H1 (cell line): ENCODE measurements at regions not wholly inside any gene's neighbourhood (a gene's known extent, or its start where the extent isn't known, plus 50 kb on each side); places are given as distances from the start of the nearest gene placed in this dataset.

Experiments used
- CTCF ChIA-PET: fragments of 300-600 bp; sonication (Branson Sonifier 250); formaldehyde crosslinking; loops from one replicate; lab custom pipeline; 2021; ENCODE audit not compliant: partially characterized antibody; lab: Charles Lee
- POLR2A ChIA-PET: fragments of 300-600 bp; sonication (Branson Sonifier 250); formaldehyde crosslinking; loops from one replicate; lab custom pipeline; 2021; ENCODE audit warnings: inconsistent platforms; ENCODE audit not compliant: partially characterized antibody; lab: Charles Lee
- DNase-seq, 2 experiments: peaks; one replicate each; pipeline versions ENCODE4 v3.0.0 to v3.0.0-alpha.2; 2010 to 2022; ENCODE audit warnings: low spot score in 2 of 2, low read depth in 1 of 2, mixed read lengths in 1 of 2
- FAIRE-seq: peaks from 2 replicates; lab custom pipeline; 2011; peaks lifted over from hg19 to GRCh38; lab: Jason Lieb, UNC
- H2AFZ ChIP-seq: 2 replicates; pipeline ENCODE4 v1.8.1; 2012; ENCODE audit warnings: low read length, inconsistent platforms
- H2AK5ac ChIP-seq: 2 replicates; pipeline ENCODE4 v1.6.1; 2013; ENCODE audit warnings: low read depth, low read length
- H2BK120ac ChIP-seq: replicated peaks from 2 replicates; pipeline ENCODE3; 2013; ENCODE audit warnings: low read depth, low read length, inconsistent platforms
- H2BK12ac ChIP-seq: 2 replicates; pipeline ENCODE4 v1.6.1; 2013; ENCODE audit warnings: low read depth, low read length
- H2BK15ac ChIP-seq: 2 replicates; pipeline ENCODE4 v1.6.1; 2013; ENCODE audit warnings: low read length
- H2BK20ac ChIP-seq: 2 replicates; pipeline ENCODE4 v1.6.1; 2013; ENCODE audit warnings: low read length
- H2BK5ac ChIP-seq: 2 replicates; pipeline ENCODE4 v1.6.1; 2013; ENCODE audit warnings: low read depth, low read length
- H3K14ac ChIP-seq: 2 replicates; pipeline ENCODE4 v1.6.1; 2013; ENCODE audit warnings: inconsistent platforms; ENCODE audit not compliant: insufficient read length
- H3K18ac ChIP-seq: 2 replicates; pipeline ENCODE4 v1.6.1; 2013; ENCODE audit warnings: low read length; ENCODE audit errors: extremely low read depth
- H3K23ac ChIP-seq: 2 replicates; pipeline ENCODE4 v1.6.1; 2013; ENCODE audit warnings: inconsistent platforms; ENCODE audit not compliant: insufficient read length
- H3K23me2 ChIP-seq: 2 replicates; pipeline ENCODE4 v1.6.1; 2013; ENCODE audit warnings: low read depth, low read length
- H3K27ac ChIP-seq: 2 replicates; pipeline ENCODE4 v1.6.1; 2011; ENCODE audit warnings: low read depth, low read length, inconsistent platforms
- H3K27me3 ChIP-seq, 4 experiments: replicated peaks in 1 of 4; 1 replicate in 1 of 4; 2 replicates in 3 of 4; pipeline versions ENCODE4 v1.6.1 to v1.8.1; 2011 to 2013; ENCODE audit warnings: low read length in 3 of 4, mild to moderate bottlenecking in 3 of 4, inconsistent platforms in 2 of 4, mixed read lengths in 2 of 4, moderate library complexity in 1 of 4; ENCODE audit not compliant: control insufficient read depth in 3 of 4, insufficient read depth in 3 of 4; ENCODE audit errors: extremely low read depth in 1 of 4
- H3K36me3 ChIP-seq, 4 experiments: 2 replicates each; pipeline versions ENCODE4 v1.6.1 to v1.8.1; 2011 to 2013; ENCODE audit warnings: mild to moderate bottlenecking in 4 of 4, low read length in 3 of 4, moderate library complexity in 2 of 4, control low read depth in 1 of 4, inconsistent platforms in 1 of 4; ENCODE audit not compliant: insufficient read depth in 4 of 4, control insufficient read depth in 2 of 4
- H3K4ac ChIP-seq: replicated peaks from 2 replicates; pipeline ENCODE3; 2013; ENCODE audit warnings: low read length, low read depth, mixed read lengths, inconsistent platforms; ENCODE audit not compliant: insufficient read length
- H3K4me1 ChIP-seq, 4 experiments: replicated peaks in 1 of 4; 1 replicate in 1 of 4; 2 replicates in 3 of 4; pipeline versions ENCODE4 v1.6.1 to v1.8.1; 2011 to 2013; ENCODE audit warnings: low read length in 3 of 4, inconsistent platforms in 2 of 4, mixed read lengths in 1 of 4; ENCODE audit not compliant: insufficient read depth in 4 of 4, control insufficient read depth in 3 of 4
- H3K4me2 ChIP-seq, 2 experiments: 2 replicates each; pipeline versions ENCODE4 v1.6.1 to v1.8.1; 2011 to 2013; ENCODE audit warnings: low read depth in 2 of 2, low read length in 2 of 2, control low read depth in 1 of 2, inconsistent platforms in 1 of 2, mild to moderate bottlenecking in 1 of 2; ENCODE audit not compliant: insufficient read depth in 1 of 2
- H3K4me3 ChIP-seq, 4 experiments: fragments of 200-600, 300-600 bp in 1 of 4; sonication (generic), shearing (Covaris generic), sonication (Bioruptor Twin) in 1 of 4; 2 replicates each; pipeline versions ENCODE4 v1.5.1 to v1.8.1; 2011 to 2016; ENCODE audit warnings: low read length in 4 of 4, low read depth in 3 of 4, control low read depth in 2 of 4, inconsistent platforms in 2 of 4, mild to moderate bottlenecking in 2 of 4, mixed read lengths in 1 of 4, moderate library complexity in 1 of 4; ENCODE audit not compliant: insufficient read depth in 2 of 4; ENCODE audit errors: extremely low read depth in 1 of 4
- H3K56ac ChIP-seq: replicated peaks from 2 replicates; pipeline ENCODE3; 2013; ENCODE audit warnings: low read depth, mild to moderate bottlenecking, mixed read lengths, low read length, inconsistent platforms; ENCODE audit not compliant: insufficient read length
- H3K79me1 ChIP-seq: 2 replicates; pipeline ENCODE4 v1.6.1; 2013; ENCODE audit warnings: low read depth, low read length, control low read depth
- H3K79me2 ChIP-seq, 2 experiments: 2 replicates each; pipeline versions ENCODE4 v1.6.1 to v1.8.1; 2012 to 2013; ENCODE audit warnings: low read length in 2 of 2, mild to moderate bottlenecking in 2 of 2, inconsistent platforms in 1 of 2; ENCODE audit not compliant: insufficient read depth in 2 of 2, control insufficient read depth in 1 of 2
- H3K9ac ChIP-seq, 4 experiments: replicated peaks in 1 of 4; 1 replicate in 1 of 4; 2 replicates in 3 of 4; pipeline versions ENCODE4 v1.6.1 to v1.8.1; 2011 to 2013; ENCODE audit warnings: low read depth in 3 of 4, low read length in 3 of 4, control low read depth in 2 of 4, mild to moderate bottlenecking in 2 of 4, moderate library complexity in 2 of 4, inconsistent platforms in 1 of 4; ENCODE audit errors: extremely low read depth in 1 of 4
- H3K9me3 ChIP-seq, 2 experiments: 2 replicates each; pipeline versions ENCODE4 v1.6.1 to v1.8.1; 2012 to 2013; ENCODE audit warnings: mild to moderate bottlenecking in 2 of 2, moderate library complexity in 2 of 2, control low read depth in 1 of 2, inconsistent platforms in 1 of 2, low read depth in 1 of 2, low read length in 1 of 2, mixed read lengths in 1 of 2; ENCODE audit not compliant: insufficient read depth in 2 of 2
- H4K20me1 ChIP-seq, 2 experiments: replicated peaks in 1 of 2; 2 replicates each; pipeline versions ENCODE3 to v1.8.1; 2011 to 2013; ENCODE audit warnings: inconsistent platforms in 2 of 2, low read length in 2 of 2, mild to moderate bottlenecking in 1 of 2; ENCODE audit not compliant: insufficient read depth in 2 of 2, control insufficient read depth in 1 of 2
- H4K5ac ChIP-seq: 2 replicates; pipeline ENCODE4 v1.6.1; 2013; ENCODE audit warnings: low read length, low read depth, mixed read lengths, inconsistent platforms; ENCODE audit not compliant: insufficient read length
- H4K8ac ChIP-seq: 2 replicates; pipeline ENCODE4 v1.8.0; 2013; ENCODE audit warnings: mild to moderate bottlenecking, moderate library complexity, low read length, inconsistent platforms; ENCODE audit not compliant: insufficient read depth; ENCODE audit errors: extremely low read depth
- H4K91ac ChIP-seq: replicated peaks from 2 replicates; pipeline ENCODE3; 2013; ENCODE audit warnings: low read length, mixed read lengths, inconsistent platforms; ENCODE audit not compliant: insufficient read length
- ATF3 ChIP-seq: IDR thresholded peaks from 2 replicates; pipeline ENCODE4 v1.6.1; 2011; ENCODE audit warnings: low read depth, mild to moderate bottlenecking, low read length; ENCODE audit not compliant: insufficient read depth
- KDM5A ChIP-seq: fragments of 200-600 bp; IDR thresholded peaks from 2 replicates; pipeline ENCODE4 v1.7.1; 2012; ENCODE audit warnings: mild to moderate bottlenecking, low read length, inconsistent platforms, mixed read lengths
- SIRT6 ChIP-seq: IDR thresholded peaks from one replicate; pipeline ENCODE4 v1.7.1; 2012; ENCODE audit warnings: low read length, inconsistent platforms
- WGBS, 2 experiments: shearing (Covaris generic) in 1 of 2; methylation state at CpG; one replicate each; pipeline versions ENCODE4 v1.1.6 to v1.1.7; 2013 to 2015; ENCODE audit warnings: low lambda C conversion rate in 2 of 2, mixed read lengths in 2 of 2, inconsistent platforms in 1 of 2, low coverage in 1 of 2, missing lambda C conversion rate in 1 of 2; ENCODE audit not compliant: insufficient replicate concordance in 2 of 2, insufficient coverage in 1 of 2, insufficient read length in 1 of 2; ENCODE audit errors: extremely low coverage in 1 of 2, missing lambda C conversion rate in 1 of 2; 5-methylcytosine and 5-hydroxymethylcytosine counted together

DNA sequence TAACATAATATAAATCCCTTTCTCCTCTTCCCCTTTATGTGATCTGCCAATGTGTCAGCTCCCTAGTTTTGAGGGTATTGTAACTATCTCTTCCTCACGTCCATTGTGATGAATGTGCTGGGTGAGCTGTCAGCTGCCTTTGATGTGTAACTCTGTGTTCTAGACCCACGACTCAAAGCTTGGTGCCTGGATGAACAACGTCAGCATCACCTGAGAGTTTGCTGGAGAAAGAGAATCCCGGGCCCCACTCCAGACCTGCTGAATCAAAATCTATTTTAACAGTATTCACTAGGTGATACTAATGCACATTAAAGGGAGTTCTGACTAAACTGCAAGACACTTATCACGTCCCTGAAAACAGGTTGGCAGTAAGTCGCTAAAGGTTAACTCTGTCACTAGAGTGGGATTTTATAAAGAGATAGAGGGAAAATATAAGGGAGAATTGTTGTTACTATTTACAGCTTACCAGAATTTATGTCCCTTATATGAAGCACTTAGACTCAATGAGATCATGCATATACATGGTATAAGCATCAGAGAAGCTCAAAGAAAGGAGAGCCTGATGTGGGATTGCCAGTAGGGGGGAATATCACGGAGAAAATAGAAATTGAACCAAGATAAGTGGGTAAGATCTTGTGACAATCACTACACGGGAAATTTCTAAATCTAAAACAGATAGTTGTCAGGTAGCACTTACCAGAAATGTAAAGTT is 423.8 kb upstream of the SLC30A5 start:
- POLR2A ChIA-PET, result no interaction called here
- CTCF ChIA-PET, result no interaction called here
- FAIRE-seq, result no peak

More for the DNA sequence above, 423.8 kb upstream of the SLC30A5 start:
- Histone ChIP-seq H3K9ac (no peak overlapping the region), H3K4me3 (no peak overlapping the region), H2BK120ac (no peak overlapping the region), H3K23ac (no peak overlapping the region), H3K14ac (no peak overlapping the region), H3K79me1 (no peaks in the 10 kb centered on the region), H3K4me1 (no peaks in the 10 kb centered on the region; a peak in 2 of 7 replicates), H3K79me2 (no peaks in the 10 kb centered on the region), H3K4me2 (no peak overlapping the region), H2AK5ac (no peak overlapping the region), H3K27me3 (no peaks in the 10 kb centered on the region), H3K36me3 (no peaks in the 10 kb centered on the region), H4K8ac (no peak overlapping the region), H2BK15ac (no peak overlapping the region), H2AFZ (0 out of 2 replicates have a peak overlapping the region, but pooled peaks have one; percentile 9), H4K20me1 (no peaks in the 10 kb centered on the region), H3K27ac (no peak overlapping the region), H2BK5ac (no peak overlapping the region), H3K4ac (no peak overlapping the region), H4K91ac (no peak overlapping the region), H3K56ac (no peak overlapping the region), H2BK12ac (no peak overlapping the region), H3K23me2 (no peaks in the 10 kb centered on the region), H3K18ac (no peak overlapping the region), H4K5ac (no peak overlapping the region), H2BK20ac (no peak overlapping the region), H3K9me3 (no peaks in the 10 kb centered on the region)
- TF ChIP-seq ATF3, result no peak
- TF ChIP-seq SIRT6, result no peak
- no peak for TF ChIP-seq KDM5A
- WGBS, 2 experiments, result 75% methylated on average over 8 of the region's 8 CpGs; no CpG with 5 or more reads in 1 of the 2 experiments
- DNase-seq, result no peak
